RWPE2 (cell line): ENCODE measurements at regions not wholly inside any gene's neighbourhood (a gene's known extent, or its start where the extent isn't known, plus 50 kb on each side); places are given as distances from the start of the nearest gene placed in this dataset.

Experiments used
- ATAC-seq: fragments of 200-7000 bp; cut with Tn5 transposase; 3 replicates; pipeline ENCODE4 v1.9.1; 2021; ENCODE audit warnings: low read depth
- DNase-seq: peaks from one replicate; pipeline ENCODE4 v3.0.0-alpha.2; 2020; ENCODE audit warnings: low spot score
- H3K27ac ChIP-seq: fragments of 450-650 bp; 2 replicates; pipeline ENCODE4 v1.5.1; 2017; ENCODE audit warnings: mild to moderate bottlenecking; ENCODE audit not compliant: poor library complexity, severe bottlenecking
- H3K27me3 ChIP-seq: fragments of 250-450 bp; sonication (Bioruptor Pico); 2 replicates; pipeline ENCODE4 v1.5.1; 2021; ENCODE audit warnings: mild to moderate bottlenecking, moderate library complexity; ENCODE audit not compliant: insufficient read depth, poor library complexity, severe bottlenecking
- H3K36me3 ChIP-seq: fragments of 250-450 bp; sonication (Bioruptor Pico); 2 replicates; pipeline ENCODE4 v1.5.1; 2020; ENCODE audit warnings: low read depth, mild to moderate bottlenecking, moderate library complexity
- H3K4me1 ChIP-seq: fragments of 250-450 bp; sonication (Bioruptor Pico); 2 replicates; pipeline ENCODE4 v1.5.1; 2021; ENCODE audit warnings: mild to moderate bottlenecking, moderate library complexity; ENCODE audit not compliant: insufficient read depth, poor library complexity, severe bottlenecking
- H3K4me3 ChIP-seq: fragments of 250-450 bp; sonication (Bioruptor Pico); 2 replicates; pipeline ENCODE4 v1.5.1; 2021; ENCODE audit warnings: mild to moderate bottlenecking, moderate library complexity; ENCODE audit not compliant: severe bottlenecking
- H3K9me3 ChIP-seq: fragments of 250-450 bp; sonication (Bioruptor Pico); 2 replicates; pipeline ENCODE4 v1.5.1; 2021; ENCODE audit warnings: mild to moderate bottlenecking, moderate library complexity; ENCODE audit not compliant: severe bottlenecking
- CTCF ChIP-seq: fragments of 450-650 bp; IDR thresholded peaks from one replicate; pipeline ENCODE4 v1.5.1; 2017; ENCODE audit warnings: mild to moderate bottlenecking, moderate library complexity; ENCODE audit not compliant: poor library complexity, severe bottlenecking

- no peaks in the 10 kb centered on the region for H3K9me3 ChIP-seq
- ATAC-seq (no peak), DNase-seq (no peak)
- no peak overlapping the region for H3K27ac ChIP-seq
- no peak for TF ChIP-seq CTCF
- no peaks in the 10 kb centered on the region for H3K4me1 ChIP-seq
- no peak overlapping the region for H3K4me3 ChIP-seq
- H3K36me3 ChIP-seq, result no peaks in the 10 kb centered on the region
- H3K27me3 ChIP-seq, result no peaks in the 10 kb centered on the region
These were observed 571.9 kb upstream of the FAM241A start for GRCh38 chr4:111573386-111573785.

- no peak overlapping the region for H3K4me3 ChIP-seq
- no peak overlapping the region for H3K27ac ChIP-seq
- ATAC-seq (no peak), DNase-seq (no peak)
- no peaks in the 10 kb centered on the region for H3K9me3 ChIP-seq
- no peaks in the 10 kb centered on the region for H3K36me3 ChIP-seq
- H3K4me1 ChIP-seq, result no peaks in the 10 kb centered on the region
- TF ChIP-seq CTCF, result no peak
- H3K27me3 ChIP-seq, result no peaks in the 10 kb centered on the region
These were observed 565.5 kb upstream of the FAM241A start for GRCh38 chr4:111579767-111580166.

- Histone ChIP-seq H3K27ac (no peak overlapping the region), H3K4me3 (no peak overlapping the region), H3K4me1 (no peaks in the 10 kb centered on the region), H3K27me3 (no peaks in the 10 kb centered on the region), H3K36me3 (no peaks in the 10 kb centered on the region), H3K9me3 (no peaks in the 10 kb centered on the region)
- ATAC-seq, result no peak
- no peak for DNase-seq
- TF ChIP-seq CTCF, result no peak
These were observed 549.8 kb upstream of the FAM241A start for GRCh38 chr4:111595456-111595855.

GRCh38 chr4:111596491-111596890, 548.8 kb upstream of the FAM241A start:
- no peaks in the 10 kb centered on the region for H3K9me3 ChIP-seq
- DNase-seq (no peak), ATAC-seq (no peak)
- no peak overlapping the region for H3K4me3 ChIP-seq
- H3K27me3 ChIP-seq, result no peaks in the 10 kb centered on the region
- H3K27ac ChIP-seq, result no peak overlapping the region
- no peaks in the 10 kb centered on the region for H3K4me1 ChIP-seq
- TF ChIP-seq CTCF, result no peak
- H3K36me3 ChIP-seq, result no peaks in the 10 kb centered on the region

GRCh38 chr4:111601671-111602070, 543.6 kb upstream of the FAM241A start:
- ATAC-seq (no peak), DNase-seq (no peak)

More at GRCh38 chr4:111601671-111602070, 543.6 kb upstream of the FAM241A start:
- TF ChIP-seq CTCF, result no peak
- no peak overlapping the region for H3K27ac ChIP-seq
- H3K27me3 ChIP-seq, result no peaks in the 10 kb centered on the region
- no peaks in the 10 kb centered on the region for H3K36me3 ChIP-seq
- H3K9me3 ChIP-seq, result no peaks in the 10 kb centered on the region
- H3K4me3 ChIP-seq, result no peak overlapping the region
- peaks cover 6% of the 10 kb centered on the region for H3K4me1 ChIP-seq
